GM10266 (cell line): ENCODE measurements at regions not wholly inside any gene's neighbourhood (a gene's known extent, or its start where the extent isn't known, plus 50 kb on each side); places are given as distances from the start of the nearest gene placed in this dataset.
"Not testable (repeated sequence)": the region's sequence is repeated elsewhere in the genome, so short reads cannot be mapped to it uniquely, and the experiment has no call there.

Experiments used
- DNase-seq: peaks from one replicate; pipeline ENCODE4 v3.0.0; 2012; ENCODE audit errors: extremely low spot score
- CTCF ChIP-seq: IDR thresholded peaks from 2 replicates; pipeline ENCODE4 v1.5.1; 2012; ENCODE audit warnings: mild to moderate bottlenecking, low read depth; ENCODE audit not compliant: control insufficient read depth, insufficient read depth; ENCODE audit errors: missing control alignments

GRCh38 chr1:83398125-83398524 lies 600.8 kb downstream of the TTLL7 start:
- DNase-seq, result not testable (repeated sequence)

GRCh38 chr1:83395130-83395529 lies 603.8 kb downstream of the TTLL7 start:
- not testable (repeated sequence) for DNase-seq

GRCh38 chr1:83386946-83387345 lies 612.0 kb downstream of the TTLL7 start:
- DNase-seq, result not testable (repeated sequence)

GRCh38 chr1:83383107-83383506 lies 615.8 kb downstream of the TTLL7 start:
- not testable (repeated sequence) for DNase-seq

GRCh38 chr1:83373018-83373417 lies 625.9 kb downstream of the TTLL7 start:
- DNase-seq, result not testable (repeated sequence)

- not testable (repeated sequence) for DNase-seq
Observed at GRCh38 chr1:83369853-83370252, 629.1 kb downstream of the TTLL7 start.

GRCh38 chr1:83365320-83365719 lies 633.6 kb downstream of the TTLL7 start:
- DNase-seq, result not testable (repeated sequence)

GRCh38 chr1:83345375-83345774 lies 653.6 kb downstream of the TTLL7 start:
- DNase-seq, result not testable (repeated sequence)

- DNase-seq, result not testable (repeated sequence)
Observed at GRCh38 chr1:83343767-83344166, 655.2 kb downstream of the TTLL7 start.

GRCh38 chr1:83342995-83343394 lies 655.9 kb downstream of the TTLL7 start:
- not testable (repeated sequence) for DNase-seq

- not testable (repeated sequence) for DNase-seq
Observed at GRCh38 chr1:83332308-83332707, 666.6 kb downstream of the TTLL7 start.

- no peak for DNase-seq
- TF ChIP-seq CTCF, result no peak
Observed at GRCh38 chr1:83318366-83318765, 680.6 kb downstream of the TTLL7 start.

GRCh38 chr1:83315446-83315845 lies 683.5 kb downstream of the TTLL7 start:
- not testable (repeated sequence) for DNase-seq

GRCh38 chr1:83310161-83310560 lies 688.8 kb downstream of the TTLL7 start:
- DNase-seq, result not testable (repeated sequence)

- not testable (repeated sequence) for DNase-seq
Observed at GRCh38 chr1:83309035-83309434, 689.9 kb downstream of the TTLL7 start.

GRCh38 chr1:83306811-83307210 lies 692.1 kb downstream of the TTLL7 start:
- DNase-seq, result not testable (repeated sequence)

GRCh38 chr1:83295594-83295993 lies 703.3 kb downstream of the TTLL7 start:
- DNase-seq, result not testable (repeated sequence)

GRCh38 chr1:83287391-83287790 lies 711.5 kb downstream of the TTLL7 start:
- DNase-seq, result not testable (repeated sequence)

GRCh38 chr1:83274656-83275055 lies 724.3 kb downstream of the TTLL7 start:
- DNase-seq, result not testable (repeated sequence)

- DNase-seq, result not testable (repeated sequence)
Observed at GRCh38 chr1:83272484-83272883, 726.4 kb downstream of the TTLL7 start.

GRCh38 chr1:83271834-83272233 lies 727.1 kb downstream of the TTLL7 start:
- DNase-seq, result not testable (repeated sequence)

GRCh38 chr1:83270801-83271200 lies 728.1 kb downstream of the TTLL7 start:
- not testable (repeated sequence) for DNase-seq
